MCF 10A (cell line): ENCODE measurements at regions not wholly inside any gene's neighbourhood (a gene's known extent, or its start where the extent isn't known, plus 50 kb on each side); places are given as distances from the start of the nearest gene placed in this dataset.
"Not testable (repeated sequence)": the region's sequence is repeated elsewhere in the genome, so short reads cannot be mapped to it uniquely, and the experiment has no call there.

Source experiments
- BruUV-seq: library from RNA; stranded (reverse); fragments of 400-500 nt; replicated peaks from 2 replicates; lab custom pipeline; 2021; lab: Mats Ljungman, UMichigan
- CTCF ChIA-PET: fragments of 300-600 bp; sonication (Branson Sonifier 250); formaldehyde crosslinking; extraction: SDS; loops from one replicate; lab custom pipeline; 2021; ENCODE audit warnings: antibody characterized with exemption, inconsistent platforms; lab: Yijun Ruan, JAX
- POLR2A ChIA-PET: fragments of 300-600, 350-650 bp; sonication (Branson Sonifier 250); formaldehyde crosslinking; extraction: SDS; loops from one replicate; lab custom pipeline; 2020; ENCODE audit warnings: antibody characterized with exemption, inconsistent platforms; lab: Yijun Ruan, JAX
- DNase-seq: peaks from one replicate; pipeline ENCODE4 v3.0.0-alpha.2; 2018; ENCODE audit not compliant: unreplicated experiment
- H3K27ac Mint-ChIP-seq: one replicate; pipeline ENCODE4 v1.8.0; 2022; ENCODE audit warnings: mild to moderate bottlenecking, low read depth, mixed read lengths; ENCODE audit not compliant: unreplicated experiment
- H3K27me3 Mint-ChIP-seq: one replicate; pipeline ENCODE4 v1.8.0; 2022; ENCODE audit warnings: mixed read lengths; ENCODE audit not compliant: insufficient read depth, unreplicated experiment
- H3K36me3 Mint-ChIP-seq: one replicate; pipeline ENCODE4 v1.8.0; 2022; ENCODE audit warnings: mild to moderate bottlenecking, moderate library complexity, mixed read lengths; ENCODE audit not compliant: insufficient read depth, unreplicated experiment
- H3K4me1 Mint-ChIP-seq: one replicate; pipeline ENCODE4 v1.8.0; 2022; ENCODE audit warnings: mixed read lengths; ENCODE audit not compliant: insufficient read depth, unreplicated experiment
- H3K4me3 Mint-ChIP-seq: one replicate; pipeline ENCODE4 v1.8.0; 2022; ENCODE audit warnings: mild to moderate bottlenecking, moderate library complexity, mixed read lengths; ENCODE audit not compliant: unreplicated experiment
- H3K9me3 Mint-ChIP-seq: one replicate; pipeline ENCODE4 v1.8.0; 2022; ENCODE audit warnings: mixed read lengths; ENCODE audit not compliant: unreplicated experiment
- intact Hi-C: fragments of 100-400 bp; cut with micrococcal nuclease; formaldehyde crosslinking; loops from 2 replicates; pipeline ENCODE4 v1.14.1; 2022
- TF ChIP-seq, protein P1 (sequence below): fragments of 200-600 bp; IDR thresholded peaks from one replicate; pipeline ENCODE4 v1.8.0; 2022; ENCODE audit warnings: antibody characterized with exemption, mild to moderate bottlenecking; ENCODE audit not compliant: unreplicated experiment

DNA sequence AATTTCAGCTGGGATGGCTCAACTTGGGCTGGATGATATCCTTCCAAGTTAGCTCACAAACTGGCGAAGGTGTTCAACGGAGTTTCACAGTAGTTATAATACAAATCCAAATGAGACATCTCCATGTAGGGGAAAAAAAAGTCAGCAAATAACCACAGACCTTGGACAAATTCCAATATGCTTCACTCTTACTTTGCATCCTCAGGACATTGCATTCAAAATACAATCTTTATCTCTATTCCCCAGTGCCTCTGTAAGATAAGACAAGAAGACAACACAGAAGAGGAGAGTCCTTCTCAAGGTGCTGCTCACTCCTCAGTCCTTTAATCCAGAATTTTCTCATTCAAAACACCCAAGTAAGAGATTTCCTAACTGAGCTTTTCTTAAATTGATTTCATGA lies 1797.7 kb downstream of the MRPL39 start:
- intact Hi-C loops = no loop called here
- no peaks in the 10 kb centered on the region for H3K27me3 Mint-ChIP-seq
- no peak overlapping the region for H3K4me3 Mint-ChIP-seq
- ChIA-PET POLR2A (no interaction called here), CTCF (interaction anchor here (0.6 kb wide), 1 partner anchor 130 kb away, joined by 3 read pairs; no protein-coding TSS in a partner anchor)
- peaks cover 12% of the 10 kb centered on the region for H3K9me3 Mint-ChIP-seq
- H3K36me3 Mint-ChIP-seq = no peaks in the 10 kb centered on the region
- peaks cover 29% of the 10 kb centered on the region for H3K4me1 Mint-ChIP-seq
- H3K27ac Mint-ChIP-seq = no peak overlapping the region
- no TSS peak for BruUV-seq
- TF ChIP-seq, protein P1, sequence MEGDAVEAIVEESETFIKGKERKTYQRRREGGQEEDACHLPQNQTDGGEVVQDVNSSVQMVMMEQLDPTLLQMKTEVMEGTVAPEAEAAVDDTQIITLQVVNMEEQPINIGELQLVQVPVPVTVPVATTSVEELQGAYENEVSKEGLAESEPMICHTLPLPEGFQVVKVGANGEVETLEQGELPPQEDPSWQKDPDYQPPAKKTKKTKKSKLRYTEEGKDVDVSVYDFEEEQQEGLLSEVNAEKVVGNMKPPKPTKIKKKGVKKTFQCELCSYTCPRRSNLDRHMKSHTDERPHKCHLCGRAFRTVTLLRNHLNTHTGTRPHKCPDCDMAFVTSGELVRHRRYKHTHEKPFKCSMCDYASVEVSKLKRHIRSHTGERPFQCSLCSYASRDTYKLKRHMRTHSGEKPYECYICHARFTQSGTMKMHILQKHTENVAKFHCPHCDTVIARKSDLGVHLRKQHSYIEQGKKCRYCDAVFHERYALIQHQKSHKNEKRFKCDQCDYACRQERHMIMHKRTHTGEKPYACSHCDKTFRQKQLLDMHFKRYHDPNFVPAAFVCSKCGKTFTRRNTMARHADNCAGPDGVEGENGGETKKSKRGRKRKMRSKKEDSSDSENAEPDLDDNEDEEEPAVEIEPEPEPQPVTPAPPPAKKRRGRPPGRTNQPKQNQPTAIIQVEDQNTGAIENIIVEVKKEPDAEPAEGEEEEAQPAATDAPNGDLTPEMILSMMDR = no peak
- no peak for DNase-seq

DNA sequence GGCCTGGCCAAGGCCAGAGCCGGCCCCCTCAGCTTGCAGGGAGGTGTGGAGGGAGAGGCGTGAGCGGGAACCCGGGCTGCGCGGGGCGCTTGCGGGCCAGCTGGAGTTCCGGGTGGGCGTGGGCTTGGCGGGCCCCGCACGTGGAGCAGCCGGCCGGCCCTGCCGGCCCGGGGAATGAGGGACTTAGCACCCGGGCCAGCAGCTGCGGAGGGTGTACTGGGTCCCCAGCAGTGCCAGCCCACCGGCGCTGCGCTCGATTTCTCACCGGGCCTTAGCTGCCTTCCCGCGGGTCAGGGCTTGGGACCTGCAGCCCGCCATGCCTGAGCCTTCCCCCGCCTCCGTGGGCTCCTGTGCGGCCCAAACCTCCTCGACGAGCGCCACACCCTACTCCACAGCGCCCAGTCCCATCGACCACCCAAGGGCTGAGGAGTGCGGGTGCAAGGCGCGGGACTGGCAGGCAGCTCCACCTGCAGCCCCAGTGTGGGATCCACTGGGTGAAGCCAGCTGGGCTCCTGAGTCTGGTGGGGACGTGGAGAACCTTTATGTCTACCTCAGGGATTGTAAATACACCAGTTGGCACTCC lies 1800.2 kb downstream of the MRPL39 start:
- POLR2A ChIA-PET, intact Hi-C loops, CTCF ChIA-PET, BruUV-seq, H3K27me3 Mint-ChIP-seq, H3K27ac Mint-ChIP-seq, H3K36me3 Mint-ChIP-seq, H3K4me3 Mint-ChIP-seq, H3K9me3 Mint-ChIP-seq, DNase-seq: not testable (repeated sequence)
- H3K4me1 Mint-ChIP-seq = peaks cover 17% of the 10 kb centered on the region

GRCh38 chr21:23804866-23805265 lies 1802.4 kb downstream of the MRPL39 start:
- H3K27me3 Mint-ChIP-seq = no peaks in the 10 kb centered on the region
- no TSS peak for BruUV-seq
- ChIA-PET CTCF (interaction anchor here (0.5 kb wide), 1 partner anchor 27 kb away, joined by 3 read pairs; no protein-coding TSS in a partner anchor), POLR2A (interaction anchor here (0.6 kb wide), 1 partner anchor 115 kb away, joined by 3 read pairs; no protein-coding TSS in a partner anchor)
- H3K4me3 Mint-ChIP-seq = peak overlapping the region; percentile 5
- DNase-seq = no peak
- H3K4me1 Mint-ChIP-seq = peaks cover 17% of the 10 kb centered on the region
- H3K36me3 Mint-ChIP-seq = no peaks in the 10 kb centered on the region
- intact Hi-C loops = no loop called here
- TF ChIP-seq, protein P1 = no peak
- no peaks in the 10 kb centered on the region for H3K9me3 Mint-ChIP-seq
- no peak overlapping the region for H3K27ac Mint-ChIP-seq

DNA sequence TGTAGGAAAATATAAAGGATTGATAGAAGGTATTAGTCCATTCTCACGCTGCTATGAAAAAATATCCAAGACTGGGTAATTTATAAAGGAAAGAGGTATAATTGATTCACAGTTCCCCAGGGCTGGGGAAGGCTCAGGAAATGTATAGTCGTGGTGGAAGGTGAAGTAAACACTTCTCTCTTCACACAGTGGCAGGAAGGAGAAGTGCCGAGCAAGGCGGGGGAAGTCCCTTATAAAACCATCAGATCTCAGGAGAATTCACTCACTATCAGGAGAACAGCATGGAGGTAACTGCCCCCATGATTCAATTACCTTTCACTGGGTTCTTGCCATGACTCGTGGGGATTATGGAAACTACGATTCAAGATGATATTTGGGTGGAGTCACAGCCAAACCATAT lies 1806.0 kb downstream of the MRPL39 start:
- ChIA-PET CTCF (interaction anchor here (0.5 kb wide), 1 partner anchor 41 kb away, joined by 3 read pairs; no protein-coding TSS in a partner anchor), POLR2A (no interaction called here)
- Mint-ChIP-seq H3K36me3 (no peaks in the 10 kb centered on the region), H3K9me3 (no peaks in the 10 kb centered on the region), H3K4me3 (no peak overlapping the region), H3K27me3 (no peaks in the 10 kb centered on the region), H3K27ac (no peak overlapping the region), H3K4me1 (peaks cover 22% of the 10 kb centered on the region)
- no TSS peak for BruUV-seq
- no peak for DNase-seq
- intact Hi-C loops = no loop called here
- TF ChIP-seq, protein P1 = no peak
